ENCODE measurements at regions not wholly inside any gene's neighbourhood (a gene's known extent, or its start where the extent isn't known, plus 50 kb on each side); places are given as distances from the start of the nearest gene placed in this dataset.
"Not testable (repeated sequence)": the region's sequence is repeated elsewhere in the genome, so short reads cannot be mapped to it uniquely, and the experiment has no call there.

DNA sequence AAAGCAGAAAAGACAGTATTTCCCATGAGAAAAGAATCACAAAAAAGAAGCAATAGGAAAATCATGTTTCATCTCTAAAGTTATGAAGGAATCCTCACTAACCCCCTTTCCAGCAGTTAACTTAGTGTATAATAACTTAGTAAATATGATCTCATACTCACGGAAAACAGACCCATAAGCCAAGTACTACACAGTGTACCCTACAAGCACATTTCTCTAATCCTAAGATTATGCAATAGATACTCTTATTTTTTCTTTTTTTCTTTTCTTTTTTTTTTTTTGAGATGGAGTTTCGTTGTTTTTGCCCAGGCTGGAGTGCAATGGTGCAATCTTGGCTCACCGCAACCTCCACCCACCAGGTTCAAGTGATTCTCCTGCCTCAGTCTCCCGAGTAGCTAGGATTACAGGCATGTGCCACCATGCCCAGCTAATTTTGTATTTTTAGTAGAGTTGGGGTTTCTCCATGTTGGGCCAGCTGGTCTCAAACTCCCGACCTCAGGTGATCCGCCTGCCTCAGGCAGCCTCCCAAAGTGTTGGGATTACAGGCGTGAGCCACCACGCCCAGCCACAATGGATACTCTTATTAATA, 73.7 kb upstream of the KCTD7 start:
- H3K9me3 ChIP-seq (ENCODE audit: control insufficient read depth, insufficient read depth, low read length); H3K36me3 ChIP-seq (ENCODE audit: insufficient read depth, low read length); H3K9ac ChIP-seq (ENCODE audit: low read depth, low read length); H3K4me1 ChIP-seq (ENCODE audit: insufficient read depth, low read length): not testable (repeated sequence)

DNA sequence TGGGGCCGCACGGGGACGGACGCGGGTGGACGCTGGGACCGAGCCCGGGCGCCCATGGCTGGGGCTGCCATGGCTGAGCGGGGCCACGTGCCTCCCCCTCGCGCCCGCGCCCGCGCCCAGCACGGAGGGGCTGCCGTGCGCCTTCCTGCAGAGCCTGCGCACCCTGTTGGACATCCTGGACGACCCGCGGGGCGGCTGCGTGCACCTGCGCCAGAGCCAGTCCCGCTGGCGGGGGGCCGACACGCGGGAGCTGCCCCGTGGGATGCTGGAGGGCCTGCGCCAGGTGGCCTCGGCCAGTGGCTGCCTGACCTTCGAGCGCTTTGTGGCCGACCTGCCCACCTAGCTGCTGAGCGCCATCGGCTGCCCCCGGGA, 72.5 kb upstream of the KCTD7 start:
- no peaks in the 10 kb centered on the region; the same call in 1 of the 2 replicates for H3K4me1 ChIP-seq (ENCODE audit: insufficient read depth, low read length)
- no peaks in the 10 kb centered on the region for H3K9me3 ChIP-seq (ENCODE audit: control insufficient read depth, insufficient read depth, low read length)
- H3K9ac ChIP-seq (ENCODE audit: low read depth, low read length): no peak overlapping the region
- H3K36me3 ChIP-seq (ENCODE audit: insufficient read depth, low read length): peaks cover 9% of the 10 kb centered on the region

DNA sequence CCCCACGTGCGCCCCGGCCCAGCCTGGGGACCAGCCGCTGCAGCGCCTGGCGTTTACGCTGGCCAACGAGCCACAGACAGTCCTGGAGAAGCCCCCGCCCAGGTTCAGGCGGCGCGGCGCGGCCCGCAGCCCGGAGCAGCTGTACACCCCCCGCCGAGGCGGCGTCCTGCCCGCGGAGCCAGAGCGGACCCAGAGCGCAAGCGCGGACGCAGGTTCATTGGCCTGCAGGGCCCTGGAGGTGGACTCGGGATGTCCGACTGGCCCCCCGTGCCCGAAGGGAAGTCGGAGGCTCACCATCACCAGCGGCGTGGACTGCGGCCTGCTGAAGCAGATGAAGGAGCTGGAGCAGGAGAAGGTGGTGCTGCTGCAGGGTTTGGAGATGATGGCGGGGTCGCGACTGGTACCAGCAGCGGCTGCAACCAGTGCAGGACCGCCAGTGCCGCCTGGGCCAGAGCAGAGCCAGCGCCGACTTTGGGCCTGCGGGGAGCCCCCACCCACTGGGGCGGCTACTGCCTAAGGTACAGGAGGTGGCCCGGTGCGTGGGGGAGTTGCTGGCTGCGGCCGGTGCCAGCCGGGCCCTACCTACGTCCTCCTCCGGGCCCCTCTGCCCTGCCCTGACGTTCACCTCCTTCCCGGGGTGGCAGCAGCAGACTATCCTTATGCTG, 72.0 kb upstream of the KCTD7 start:
- Histone ChIP-seq H3K4me1 (ENCODE audit: insufficient read depth, low read length) (no peaks in the 10 kb centered on the region; the same call in 1 of the 2 replicates), H3K9ac (ENCODE audit: low read depth, low read length) (no peak overlapping the region), H3K36me3 (ENCODE audit: insufficient read depth, low read length) (peaks cover 9% of the 10 kb centered on the region), H3K9me3 (ENCODE audit: control insufficient read depth, insufficient read depth, low read length) (no peaks in the 10 kb centered on the region)

DNA sequence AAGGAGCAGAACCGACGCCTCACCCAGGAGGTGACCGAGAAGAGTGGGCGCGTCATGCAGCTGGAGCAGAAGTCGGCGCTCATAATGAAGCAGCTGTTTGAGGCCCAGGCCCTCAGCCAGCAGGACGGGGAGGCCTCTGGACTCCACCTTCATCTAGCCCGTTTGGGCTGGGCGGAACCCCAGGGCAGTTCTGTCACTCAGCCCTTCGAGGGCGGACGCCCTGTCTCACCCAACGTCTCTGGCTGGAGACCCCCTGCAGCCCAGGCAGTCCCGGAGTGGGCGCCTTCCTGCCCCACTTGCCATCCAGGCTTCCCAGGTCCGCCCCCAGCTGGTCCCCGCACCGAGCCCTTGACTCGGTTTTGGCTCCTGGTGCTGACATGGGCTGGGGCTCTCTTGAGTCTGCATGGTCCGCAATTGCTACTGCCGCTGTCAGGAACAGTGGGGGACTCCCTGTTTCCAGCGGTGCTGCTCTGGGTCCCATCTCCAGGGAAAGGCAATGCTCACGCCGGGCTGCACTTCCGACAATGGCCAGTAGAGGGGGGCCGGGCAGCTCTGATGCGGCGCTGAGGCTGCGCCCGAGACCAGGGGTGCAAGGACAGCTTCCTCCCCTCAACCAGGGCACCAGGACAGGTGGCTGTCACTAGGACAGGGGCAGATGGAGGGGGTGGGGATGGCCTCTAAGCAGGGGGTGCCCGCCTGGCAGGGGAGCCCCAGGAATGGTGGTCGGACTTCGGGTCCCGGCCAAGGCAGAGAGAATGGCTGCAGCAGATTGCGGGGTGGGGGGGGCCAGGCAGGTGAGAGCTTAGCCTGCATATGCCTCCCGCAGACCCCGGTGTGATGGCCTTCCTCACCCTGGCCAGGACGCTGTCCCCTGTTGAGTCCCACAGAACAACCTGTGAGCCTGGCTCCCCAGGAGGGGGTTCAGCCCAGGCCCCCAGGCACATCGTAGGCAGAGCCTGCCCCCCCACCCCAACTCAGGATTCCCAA, 71.2 kb upstream of the KCTD7 start:
- Histone ChIP-seq H3K9me3 (ENCODE audit: control insufficient read depth, insufficient read depth, low read length) (no peaks in the 10 kb centered on the region), H3K9ac (ENCODE audit: low read depth, low read length) (no peak overlapping the region), H3K4me1 (ENCODE audit: insufficient read depth, low read length) (no peaks in the 10 kb centered on the region; the same call in 1 of the 2 replicates), H3K36me3 (ENCODE audit: insufficient read depth, low read length) (peaks cover 9% of the 10 kb centered on the region)

DNA sequence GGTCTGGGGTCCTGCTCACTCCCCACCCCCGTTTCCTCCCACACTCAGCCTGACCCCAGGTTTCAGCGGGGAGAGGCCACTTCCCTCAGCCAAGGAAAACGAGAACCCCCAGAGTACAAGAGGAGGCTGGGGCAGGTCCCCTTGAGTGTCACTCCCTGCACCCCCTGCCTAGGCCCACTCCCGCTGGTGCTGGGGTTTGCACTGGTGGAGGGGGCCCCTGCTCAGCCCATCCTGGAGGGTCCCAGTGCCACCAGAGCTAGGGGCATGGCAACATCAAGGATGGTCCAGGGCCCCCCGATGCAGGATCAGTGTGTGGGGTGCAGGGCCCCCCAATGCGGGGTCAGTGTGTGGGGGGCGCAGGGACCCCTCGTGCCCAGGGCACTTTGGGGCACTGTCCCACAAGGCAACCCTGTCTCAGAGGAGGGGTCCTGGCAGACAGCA, 70.5 kb upstream of the KCTD7 start:
- Histone ChIP-seq H3K36me3 (ENCODE audit: insufficient read depth, low read length) (peaks cover 7% of the 10 kb centered on the region), H3K4me1 (ENCODE audit: insufficient read depth, low read length) (no peaks in the 10 kb centered on the region; the same call in 1 of the 2 replicates), H3K9ac (ENCODE audit: low read depth, low read length) (no peak overlapping the region), H3K9me3 (ENCODE audit: control insufficient read depth, insufficient read depth, low read length) (no peaks in the 10 kb centered on the region)

DNA sequence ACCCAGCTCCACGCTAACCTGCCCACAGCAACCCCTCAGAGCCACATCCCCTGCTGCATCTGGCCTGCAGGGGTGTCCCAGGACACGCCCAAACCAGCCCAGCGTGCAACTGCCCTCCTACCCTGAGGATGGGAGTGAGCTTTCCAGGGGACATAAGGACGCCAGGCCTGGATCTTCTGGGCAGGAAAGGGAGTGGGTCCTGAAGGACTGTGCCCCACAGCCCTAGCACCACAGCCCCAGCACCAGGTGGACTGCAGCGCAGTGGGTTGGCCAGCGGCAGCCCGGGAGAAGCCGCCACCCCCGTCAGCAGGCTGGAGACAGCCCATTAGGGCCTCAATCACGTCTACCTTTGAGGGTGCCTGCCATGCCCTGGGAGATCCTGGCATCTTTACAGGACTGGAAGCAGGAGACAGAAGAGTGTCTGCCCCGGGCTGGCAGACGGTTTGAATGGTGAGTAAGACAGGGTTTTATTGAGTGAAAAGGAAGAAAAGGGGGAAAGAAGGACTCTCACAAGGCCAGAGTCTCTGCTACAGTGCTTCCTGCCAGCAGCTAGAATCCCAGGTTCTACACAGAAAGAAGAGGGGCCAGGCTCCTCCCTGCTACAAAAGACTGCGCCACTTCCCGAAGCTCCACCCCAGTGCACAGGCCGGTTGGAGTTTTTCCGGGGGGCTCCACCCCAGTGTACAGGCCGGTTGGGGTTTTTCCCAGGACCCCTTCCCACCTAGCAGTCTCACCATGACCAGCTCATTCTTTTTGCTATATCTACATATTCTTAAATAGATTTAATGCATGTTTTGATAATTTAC, 69.8 kb upstream of the KCTD7 start:
- Histone ChIP-seq H3K36me3 (ENCODE audit: insufficient read depth, low read length) (peaks cover 7% of the 10 kb centered on the region), H3K4me1 (ENCODE audit: insufficient read depth, low read length) (no peaks in the 10 kb centered on the region; the same call in 1 of the 2 replicates), H3K9ac (ENCODE audit: low read depth, low read length) (no peak overlapping the region), H3K9me3 (ENCODE audit: control insufficient read depth, insufficient read depth, low read length) (no peaks in the 10 kb centered on the region)

DNA sequence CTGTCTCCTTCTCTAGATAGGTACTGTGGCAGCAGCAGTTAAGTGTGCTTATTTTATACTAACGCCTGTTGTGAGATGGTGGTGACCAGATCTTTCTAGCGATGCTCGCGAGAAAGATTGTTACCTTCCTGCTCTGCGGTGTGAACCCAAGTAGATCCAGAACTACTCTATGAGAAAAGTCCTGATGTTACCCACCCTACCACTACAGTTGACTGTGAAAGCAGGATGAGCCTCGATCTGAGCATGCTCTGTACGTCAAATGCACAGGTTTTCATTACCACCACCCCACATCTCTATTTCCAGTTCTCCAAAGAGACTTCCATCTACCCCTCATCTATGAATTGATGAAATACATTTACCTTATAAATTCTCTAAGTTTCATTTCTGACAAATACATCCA, 64.6 kb upstream of the KCTD7 start:
- Histone ChIP-seq H3K9me3 (ENCODE audit: control insufficient read depth, insufficient read depth, low read length) (no peaks in the 10 kb centered on the region), H3K4me1 (ENCODE audit: insufficient read depth, low read length) (no peaks in the 10 kb centered on the region), H3K9ac (ENCODE audit: low read depth, low read length) (no peak overlapping the region), H3K36me3 (ENCODE audit: insufficient read depth, low read length) (peaks cover 4% of the 10 kb centered on the region; the same call in 1 of the 2 replicates)

DNA sequence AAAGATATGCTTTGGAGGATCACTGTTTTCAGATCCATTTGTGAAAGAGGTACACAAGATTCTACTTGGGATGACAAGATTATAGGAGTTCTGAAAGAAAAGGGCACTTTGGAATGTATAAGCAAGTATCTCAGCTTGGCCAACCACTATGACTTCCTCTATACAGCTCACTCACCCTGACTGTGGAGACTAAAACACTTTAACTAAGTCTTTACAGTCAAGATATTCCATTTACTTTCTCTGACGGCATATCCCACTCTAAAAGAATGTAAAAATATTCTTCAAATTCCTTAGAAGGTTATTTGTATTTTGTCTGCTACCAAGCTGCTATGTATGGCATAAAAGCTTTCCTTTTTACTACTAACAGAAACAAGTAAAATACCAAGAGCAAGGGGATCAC, 58.5 kb upstream of the KCTD7 start:
- not testable (repeated sequence) for H3K36me3 ChIP-seq (ENCODE audit: insufficient read depth, low read length); H3K4me1 ChIP-seq (ENCODE audit: insufficient read depth, low read length); H3K9me3 ChIP-seq (ENCODE audit: control insufficient read depth, insufficient read depth, low read length); H3K9ac ChIP-seq (ENCODE audit: low read depth, low read length)

DNA sequence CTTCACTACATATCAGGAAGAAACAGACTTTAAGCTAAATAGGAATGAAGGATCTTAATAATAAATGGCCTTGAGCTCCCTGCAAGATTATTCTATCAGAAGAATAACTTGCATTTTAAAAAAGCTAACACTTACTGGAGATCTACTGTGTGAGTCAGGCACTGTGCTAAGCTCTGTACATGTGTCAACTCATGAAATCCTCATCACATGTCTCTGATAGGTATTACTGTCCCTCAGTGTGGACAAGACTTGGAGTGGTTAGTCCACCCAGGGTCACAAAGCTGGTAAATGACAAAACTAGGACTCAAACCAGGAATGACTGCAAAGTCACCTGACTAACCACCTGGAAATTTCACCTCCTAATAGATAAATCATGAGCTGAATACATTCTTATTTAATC, 57.1 kb upstream of the KCTD7 start:
- H3K9me3 ChIP-seq (ENCODE audit: control insufficient read depth, insufficient read depth, low read length): no peaks in the 10 kb centered on the region
- no peaks in the 10 kb centered on the region for H3K4me1 ChIP-seq (ENCODE audit: insufficient read depth, low read length)
- H3K36me3 ChIP-seq (ENCODE audit: insufficient read depth, low read length): peaks cover 6% of the 10 kb centered on the region; the same call in 1 of the 2 replicates
- no peak overlapping the region for H3K9ac ChIP-seq (ENCODE audit: low read depth, low read length)

DNA sequence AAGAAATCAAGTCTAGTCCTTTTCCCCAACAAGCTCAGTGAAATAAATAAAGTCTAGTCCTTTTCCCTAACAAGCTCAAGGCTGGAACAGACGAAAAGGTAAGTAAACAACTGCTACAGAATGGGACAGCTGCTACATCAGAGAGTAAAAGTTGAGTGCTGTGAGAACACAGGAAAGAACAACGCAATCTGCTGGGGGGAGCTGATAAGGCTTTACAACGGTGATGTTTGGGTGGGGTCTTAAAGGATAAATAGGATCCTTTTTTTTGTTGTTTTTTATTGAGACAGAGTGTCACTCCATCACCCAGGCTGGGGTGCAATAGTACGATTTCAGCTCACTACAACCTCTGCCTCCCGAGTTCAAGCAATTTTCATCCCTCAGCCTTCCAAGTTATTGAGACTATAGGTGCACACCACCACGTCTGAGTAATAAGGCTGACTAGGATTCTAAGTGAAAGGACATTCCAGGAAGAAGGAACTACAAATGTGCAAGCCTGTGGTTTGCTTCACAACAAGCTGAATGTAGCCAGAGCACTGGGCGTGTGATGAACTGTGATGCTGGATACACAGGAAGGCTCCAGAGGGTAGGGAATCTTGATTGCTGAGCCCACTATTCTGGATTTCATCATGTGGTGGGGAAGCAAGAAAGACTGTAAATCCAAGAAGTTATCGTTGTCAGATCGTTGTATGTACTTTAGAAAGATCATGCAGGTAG, 54.7 kb upstream of the KCTD7 start:
- not testable (repeated sequence) for H3K36me3 ChIP-seq (ENCODE audit: insufficient read depth, low read length); H3K4me1 ChIP-seq (ENCODE audit: insufficient read depth, low read length); H3K9ac ChIP-seq (ENCODE audit: low read depth, low read length); H3K9me3 ChIP-seq (ENCODE audit: control insufficient read depth, insufficient read depth, low read length)

DNA sequence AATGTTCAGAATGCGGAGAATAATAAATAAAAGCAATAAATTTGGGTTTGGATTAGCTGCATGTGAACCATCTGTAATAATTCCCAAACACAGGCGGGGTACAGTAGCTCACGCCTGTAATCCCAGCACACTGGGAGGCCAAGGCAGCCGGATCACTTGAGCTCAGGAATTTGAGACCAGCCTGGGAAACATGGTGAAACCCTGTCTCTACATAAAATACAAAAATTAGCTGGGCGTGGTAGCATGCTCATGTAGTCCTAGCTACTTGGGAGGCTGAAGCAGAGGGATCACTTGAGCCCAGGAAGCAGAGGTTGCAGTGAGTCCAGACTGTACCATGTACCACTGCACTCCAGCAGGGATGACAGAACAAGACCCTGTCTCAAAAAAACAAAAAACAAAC, 53.9 kb upstream of the KCTD7 start:
- H3K9me3 ChIP-seq (ENCODE audit: control insufficient read depth, insufficient read depth, low read length); H3K4me1 ChIP-seq (ENCODE audit: insufficient read depth, low read length); H3K9ac ChIP-seq (ENCODE audit: low read depth, low read length); H3K36me3 ChIP-seq (ENCODE audit: insufficient read depth, low read length): not testable (repeated sequence)

DNA sequence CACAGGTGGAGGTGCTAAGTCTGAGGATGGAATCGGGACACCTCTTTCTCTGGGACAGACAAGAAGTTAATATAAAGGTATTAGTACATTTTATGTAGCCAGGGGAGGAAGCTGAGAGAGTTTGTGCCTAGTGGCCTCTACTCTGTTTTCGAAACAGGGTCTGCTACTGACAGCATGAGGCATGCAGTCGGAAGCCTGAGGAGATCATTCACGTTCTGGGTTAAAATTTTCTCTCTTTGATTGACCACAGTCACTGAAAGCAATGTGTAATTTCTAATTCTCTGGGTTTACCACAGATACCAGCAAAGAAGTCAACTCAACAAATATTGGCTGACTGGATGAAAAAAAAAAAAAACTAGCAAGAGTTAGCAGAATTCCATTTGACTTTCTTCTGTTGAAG, 53.3 kb upstream of the KCTD7 start:
- H3K4me1 ChIP-seq (ENCODE audit: insufficient read depth, low read length): no peaks in the 10 kb centered on the region
- H3K9me3 ChIP-seq (ENCODE audit: control insufficient read depth, insufficient read depth, low read length): no peaks in the 10 kb centered on the region
- no peak overlapping the region for H3K9ac ChIP-seq (ENCODE audit: low read depth, low read length)
- peaks cover 9% of the 10 kb centered on the region; the same call in 1 of the 2 replicates for H3K36me3 ChIP-seq (ENCODE audit: insufficient read depth, low read length)

DNA sequence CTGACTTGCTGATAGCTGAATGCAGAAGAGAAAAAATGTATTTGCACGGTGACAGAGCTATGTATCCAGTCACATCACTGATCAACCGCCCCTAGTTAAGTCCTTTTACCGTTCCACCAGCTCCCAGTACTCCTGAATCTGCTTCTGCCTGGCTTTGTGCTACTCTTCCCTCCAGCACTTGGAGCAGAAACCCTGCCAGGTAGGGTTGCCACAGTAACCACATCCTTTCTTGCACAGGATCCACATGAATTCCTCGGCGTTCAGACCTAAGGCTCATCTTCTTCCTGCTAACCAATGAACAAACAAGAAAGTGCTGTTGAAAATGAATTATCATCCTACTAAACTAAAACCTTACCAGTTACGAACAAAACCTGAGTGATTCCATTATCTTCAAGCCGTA, 52.0 kb upstream of the KCTD7 start:
- Histone ChIP-seq H3K9me3 (ENCODE audit: control insufficient read depth, insufficient read depth, low read length) (no peaks in the 10 kb centered on the region), H3K4me1 (ENCODE audit: insufficient read depth, low read length) (no peaks in the 10 kb centered on the region), H3K36me3 (ENCODE audit: insufficient read depth, low read length) (peaks cover 9% of the 10 kb centered on the region; the same call in 1 of the 2 replicates), H3K9ac (ENCODE audit: low read depth, low read length) (no peak overlapping the region)

Data from ES-I3 (cell line).